Kidney (tissue), 13 donors: ENCODE measurements at regions not wholly inside any gene's neighbourhood (a gene's known extent, or its start where the extent isn't known, plus 50 kb on each side); places are given as distances from the start of the nearest gene placed in this dataset.

ENCODE experiments used
- DNase-seq, 5 donors: peaks; one replicate each; pipeline ENCODE4 v3.0.0-alpha.2; 2013 to 2020
- FAIRE-seq: peaks from 2 replicates; lab custom pipeline; 2012; peaks lifted over from hg19 to GRCh38; lab: Jason Lieb, UNC
- H3K27ac ChIP-seq, 2 donors: one replicate each; pipeline ENCODE4 v1.7.0; 2013; ENCODE audit warnings: low read depth in 2 of 2, low read length in 2 of 2, inconsistent platforms in 1 of 2
- H3K27me3 ChIP-seq: one replicate; pipeline ENCODE4 v1.7.1; 2013; ENCODE audit warnings: low read length, inconsistent platforms; ENCODE audit not compliant: control insufficient read depth, insufficient read depth
- H3K36me3 ChIP-seq, 3 donors: one replicate each; pipeline versions ENCODE4 v1.7.0 to v1.7.1; 2013; ENCODE audit warnings: low read length in 3 of 3, control low read depth in 1 of 3, inconsistent platforms in 1 of 3; ENCODE audit not compliant: insufficient read depth in 3 of 3, control insufficient read depth in 2 of 3
- H3K4me1 ChIP-seq, 3 donors: one replicate each; pipeline versions ENCODE4 v1.7.0 to v1.7.1; 2013; ENCODE audit warnings: low read length in 3 of 3, inconsistent platforms in 1 of 3, low read depth in 1 of 3; ENCODE audit not compliant: control insufficient read depth in 2 of 3, insufficient read depth in 2 of 3
- H3K4me3 ChIP-seq, 3 donors: one replicate each; pipeline versions ENCODE4 v1.7.0 to v1.8.1; 2013; ENCODE audit warnings: low read length in 3 of 3, control low read depth in 1 of 3, inconsistent platforms in 1 of 3
- H3K9ac ChIP-seq, 3 donors: one replicate each; pipeline versions ENCODE4 v1.7.0 to v1.7.1; 2013; ENCODE audit warnings: low read length in 3 of 3, control low read depth in 1 of 3, inconsistent platforms in 1 of 3
- H3K9me3 ChIP-seq, 3 donors: one replicate each; pipeline versions ENCODE4 v1.7.0 to v1.7.1; 2013; ENCODE audit warnings: low read length in 3 of 3, control low read depth in 1 of 3, inconsistent platforms in 1 of 3; ENCODE audit not compliant: control insufficient read depth in 2 of 3, insufficient read depth in 1 of 3
- intact Hi-C: fragments of 100-400 bp; cut with DNase I; formaldehyde crosslinking; loops from one replicate; pipeline ENCODE4 v1.11.1; 2022
- TF ChIP-seq, protein P1 (sequence below): IDR thresholded peaks from 3 replicates; pipeline ENCODE4 v1.5.1; 2012; ENCODE audit warnings: mild to moderate bottlenecking, moderate library complexity, borderline replicate concordance; ENCODE audit not compliant: insufficient read depth; ENCODE audit errors: extremely low read depth
- donor health status: control.
- donor health status: control.
- donor health status: control.
- donor health status: control.
- donor health status: control.
- donor health status: DM: yes; HTN: yes; CAD: no.
- donor health status: Normal renal cell carcinoma (clear cell type).

- Histone ChIP-seq H3K27me3 (no peaks in the 10 kb centered on the region), H3K4me1 (no peaks in the 10 kb centered on the region), H3K9ac (no peak overlapping the region), H3K9me3 (no peaks in the 10 kb centered on the region), H3K36me3 (no peaks in the 10 kb centered on the region), H3K27ac (no peak overlapping the region), H3K4me3 (no peak overlapping the region)
- FAIRE-seq, result no peak
- no peak for DNase-seq
- intact Hi-C loops, result loop anchor here (10.0 kb wide), 1 partner anchor 57 kb away; no protein-coding TSS in a partner anchor
- TF ChIP-seq, protein P1, sequence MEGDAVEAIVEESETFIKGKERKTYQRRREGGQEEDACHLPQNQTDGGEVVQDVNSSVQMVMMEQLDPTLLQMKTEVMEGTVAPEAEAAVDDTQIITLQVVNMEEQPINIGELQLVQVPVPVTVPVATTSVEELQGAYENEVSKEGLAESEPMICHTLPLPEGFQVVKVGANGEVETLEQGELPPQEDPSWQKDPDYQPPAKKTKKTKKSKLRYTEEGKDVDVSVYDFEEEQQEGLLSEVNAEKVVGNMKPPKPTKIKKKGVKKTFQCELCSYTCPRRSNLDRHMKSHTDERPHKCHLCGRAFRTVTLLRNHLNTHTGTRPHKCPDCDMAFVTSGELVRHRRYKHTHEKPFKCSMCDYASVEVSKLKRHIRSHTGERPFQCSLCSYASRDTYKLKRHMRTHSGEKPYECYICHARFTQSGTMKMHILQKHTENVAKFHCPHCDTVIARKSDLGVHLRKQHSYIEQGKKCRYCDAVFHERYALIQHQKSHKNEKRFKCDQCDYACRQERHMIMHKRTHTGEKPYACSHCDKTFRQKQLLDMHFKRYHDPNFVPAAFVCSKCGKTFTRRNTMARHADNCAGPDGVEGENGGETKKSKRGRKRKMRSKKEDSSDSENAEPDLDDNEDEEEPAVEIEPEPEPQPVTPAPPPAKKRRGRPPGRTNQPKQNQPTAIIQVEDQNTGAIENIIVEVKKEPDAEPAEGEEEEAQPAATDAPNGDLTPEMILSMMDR, result no peak
Observed at GRCh38 chr18:77977331-77977730, 727.7 kb downstream of the GALR1 start.

- Histone ChIP-seq H3K9ac (no peak overlapping the region), H3K27me3 (no peaks in the 10 kb centered on the region), H3K9me3 (no peaks in the 10 kb centered on the region), H3K27ac (no peak overlapping the region), H3K4me3 (no peak overlapping the region), H3K36me3 (no peaks in the 10 kb centered on the region), H3K4me1 (no peaks in the 10 kb centered on the region)
- DNase-seq (no peak), FAIRE-seq (no peak)
- intact Hi-C loops, result no loop called here
- TF ChIP-seq, protein P1, result no peak
Observed at GRCh38 chr18:77980275-77980674, 730.6 kb downstream of the GALR1 start.

- H3K4me3 ChIP-seq, result no peak overlapping the region
- H3K27ac ChIP-seq, result no peak overlapping the region
- H3K9ac ChIP-seq, result no peak overlapping the region
- intact Hi-C loops, result no loop called here
- no peaks in the 10 kb centered on the region for H3K36me3 ChIP-seq
- TF ChIP-seq, protein P1, result no peak
- no peak for DNase-seq
- H3K9me3 ChIP-seq, result no peaks in the 10 kb centered on the region
- no peak for FAIRE-seq
- no peaks in the 10 kb centered on the region for H3K27me3 ChIP-seq
- H3K4me1 ChIP-seq, result no peaks in the 10 kb centered on the region
Observed at GRCh38 chr18:77981874-77982273, 732.2 kb downstream of the GALR1 start.

DNA sequence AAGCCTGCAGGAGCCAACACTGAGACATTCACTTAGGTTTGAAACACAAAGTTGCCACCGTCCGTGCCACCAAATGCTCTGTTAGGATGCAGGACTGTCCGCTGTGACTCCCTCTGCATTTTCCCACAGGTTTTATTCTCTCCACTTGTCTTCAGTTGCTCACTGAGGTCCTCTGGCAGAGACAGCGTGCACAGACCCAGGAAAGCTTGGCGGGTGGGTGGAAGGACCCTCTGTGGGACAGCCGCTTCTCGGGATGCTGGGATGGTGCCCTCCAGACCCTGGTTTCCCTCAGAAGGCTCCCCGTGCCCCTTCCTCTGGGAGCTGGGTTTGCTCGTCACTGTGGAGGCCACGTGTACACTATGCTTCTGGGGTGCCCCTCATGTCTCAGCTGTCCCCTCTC, 733.6 kb downstream of the GALR1 start:
- no peaks in the 10 kb centered on the region for H3K27me3 ChIP-seq
- H3K4me1 ChIP-seq, result no peaks in the 10 kb centered on the region
- FAIRE-seq (no peak), DNase-seq (no peak)
- no peaks in the 10 kb centered on the region for H3K36me3 ChIP-seq
- TF ChIP-seq, protein P1, result no peak
- no peak overlapping the region for H3K4me3 ChIP-seq
- intact Hi-C loops, result no loop called here
- no peaks in the 10 kb centered on the region for H3K9me3 ChIP-seq
- no peak overlapping the region for H3K9ac ChIP-seq
- no peak overlapping the region for H3K27ac ChIP-seq
